ENCODE measurements at regions not wholly inside any gene's neighbourhood (a gene's known extent, or its start where the extent isn't known, plus 50 kb on each side); places are given as distances from the start of the nearest gene placed in this dataset.

GRCh38 chr5:154583671-154584177, 105.7 kb upstream of the HAND1 start:
- TF ChIP-seq CTCF (IDR thresholded peaks at IDR 0.05; ENCODE audit: low read depth, low read length): no peak

GRCh38 chr5:154580422-154580821, 102.4 kb upstream of the HAND1 start:
- no peak for TF ChIP-seq CTCF (IDR thresholded peaks at IDR 0.05; ENCODE audit: low read depth, low read length)
- no peak for DNase-seq (ENCODE audit: extremely low read depth, low read depth)

More at GRCh38 chr5:154583671-154584177, 105.7 kb upstream of the HAND1 start:
- DNase-seq (ENCODE audit: extremely low read depth, low read depth): no peak

- no peak for DNase-seq (ENCODE audit: extremely low read depth, low read depth)
- TF ChIP-seq CTCF (IDR thresholded peaks at IDR 0.05; ENCODE audit: low read depth, low read length): no peak
Measured at GRCh38 chr5:154577416-154577815, 99.4 kb upstream of the HAND1 start.

GRCh38 chr5:154576429-154576806, 98.4 kb upstream of the HAND1 start:
- DNase-seq (ENCODE audit: extremely low read depth, low read depth): no peak
- TF ChIP-seq CTCF (IDR thresholded peaks at IDR 0.05; ENCODE audit: low read depth, low read length): no peak

- TF ChIP-seq CTCF (IDR thresholded peaks at IDR 0.05; ENCODE audit: low read depth, low read length): no peak; the same call in 1 of the 2 replicates
- DNase-seq (ENCODE audit: extremely low read depth, low read depth): no peak
Measured at GRCh38 chr5:154575546-154576428, 97.8 kb upstream of the HAND1 start.

- no peak for TF ChIP-seq CTCF (IDR thresholded peaks at IDR 0.05; ENCODE audit: low read depth, low read length)
Measured at GRCh38 chr5:154573011-154573410, 95.0 kb upstream of the HAND1 start.

GRCh38 chr5:154571325-154572035, 93.5 kb upstream of the HAND1 start:
- no peak for DNase-seq (ENCODE audit: extremely low read depth, low read depth)
- no peak for TF ChIP-seq CTCF (IDR thresholded peaks at IDR 0.05; ENCODE audit: low read depth, low read length)

More at GRCh38 chr5:154573011-154573410, 95.0 kb upstream of the HAND1 start:
- DNase-seq (ENCODE audit: extremely low read depth, low read depth): no peak
